H1 (cell line): ENCODE measurements at regions not wholly inside any gene's neighbourhood (a gene's known extent, or its start where the extent isn't known, plus 50 kb on each side); places are given as distances from the start of the nearest gene placed in this dataset.

ENCODE experiments used
- GABPA ChIP-seq: IDR thresholded peaks from 2 replicates; pipeline ENCODE4 v1.6.1; 2011; ENCODE audit warnings: mild to moderate bottlenecking, low read length, moderate library complexity, borderline replicate concordance; ENCODE audit not compliant: insufficient read depth
- HDAC2 ChIP-seq, 2 experiments: fragments of 300-600 bp in 1 of 2; sonication (generic) in 1 of 2; IDR thresholded peaks; 2 replicates each; pipeline ENCODE4 v1.6.1; 2011 to 2012; ENCODE audit warnings: low read depth in 2 of 2, low read length in 2 of 2, mild to moderate bottlenecking in 2 of 2, moderate library complexity in 2 of 2, borderline replicate concordance in 1 of 2, inconsistent platforms in 1 of 2
- KDM1A ChIP-seq: fragments of 200-600, 300-600 bp; sonication (generic); IDR thresholded peaks from 2 replicates; pipeline ENCODE4 v1.7.1; 2016; ENCODE audit warnings: mild to moderate bottlenecking, low read length, borderline replicate concordance
- NANOG ChIP-seq: IDR thresholded peaks from 2 replicates; pipeline ENCODE4 v1.6.1; 2011; ENCODE audit warnings: low read length, low read depth, mild to moderate bottlenecking, inconsistent platforms; ENCODE audit not compliant: insufficient read depth, poor library complexity, severe bottlenecking
- POLR2AphosphoS5 ChIP-seq: IDR thresholded peaks from 2 replicates; pipeline ENCODE4 v1.6.1; 2011; ENCODE audit warnings: low read depth, low read length
- SP1 ChIP-seq: IDR thresholded peaks from 2 replicates; pipeline ENCODE4 v1.6.1; 2011; ENCODE audit warnings: low read depth, low read length
- TF ChIP-seq, protein P1 (sequence below): fragments of 300-600 bp; sonication (generic); IDR thresholded peaks from 2 replicates; pipeline ENCODE4 v1.7.1; 2012; ENCODE audit warnings: low read length, moderate library complexity, mild to moderate bottlenecking, inconsistent platforms; ENCODE audit not compliant: insufficient replicate concordance
- TF ChIP-seq, protein P2 (sequence below): IDR thresholded peaks from 2 replicates; pipeline ENCODE4 v1.6.1; 2011; ENCODE audit warnings: low read length, improper control_type of control experiment

DNA sequence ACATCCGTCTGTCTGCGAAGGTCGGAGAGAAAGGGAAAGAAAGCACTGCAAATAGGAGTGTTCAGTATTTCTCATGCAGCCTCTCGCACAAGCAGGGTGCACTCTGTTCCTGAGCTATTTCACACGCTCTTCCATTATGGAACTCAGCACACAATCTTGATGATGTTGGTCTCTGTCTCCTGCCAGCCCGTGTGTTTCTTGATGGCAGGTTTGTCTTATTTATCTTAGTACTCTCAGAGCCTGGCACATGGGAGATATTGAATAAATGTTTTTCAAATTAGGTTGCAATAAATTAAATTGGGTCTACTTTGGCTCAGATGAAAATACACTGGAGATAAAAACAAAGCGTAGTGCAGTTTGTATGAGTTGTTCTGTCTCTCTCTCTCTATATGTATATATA lies 134.9 kb upstream of the ETS2 start (continued):
- TF ChIP-seq, protein P1, sequence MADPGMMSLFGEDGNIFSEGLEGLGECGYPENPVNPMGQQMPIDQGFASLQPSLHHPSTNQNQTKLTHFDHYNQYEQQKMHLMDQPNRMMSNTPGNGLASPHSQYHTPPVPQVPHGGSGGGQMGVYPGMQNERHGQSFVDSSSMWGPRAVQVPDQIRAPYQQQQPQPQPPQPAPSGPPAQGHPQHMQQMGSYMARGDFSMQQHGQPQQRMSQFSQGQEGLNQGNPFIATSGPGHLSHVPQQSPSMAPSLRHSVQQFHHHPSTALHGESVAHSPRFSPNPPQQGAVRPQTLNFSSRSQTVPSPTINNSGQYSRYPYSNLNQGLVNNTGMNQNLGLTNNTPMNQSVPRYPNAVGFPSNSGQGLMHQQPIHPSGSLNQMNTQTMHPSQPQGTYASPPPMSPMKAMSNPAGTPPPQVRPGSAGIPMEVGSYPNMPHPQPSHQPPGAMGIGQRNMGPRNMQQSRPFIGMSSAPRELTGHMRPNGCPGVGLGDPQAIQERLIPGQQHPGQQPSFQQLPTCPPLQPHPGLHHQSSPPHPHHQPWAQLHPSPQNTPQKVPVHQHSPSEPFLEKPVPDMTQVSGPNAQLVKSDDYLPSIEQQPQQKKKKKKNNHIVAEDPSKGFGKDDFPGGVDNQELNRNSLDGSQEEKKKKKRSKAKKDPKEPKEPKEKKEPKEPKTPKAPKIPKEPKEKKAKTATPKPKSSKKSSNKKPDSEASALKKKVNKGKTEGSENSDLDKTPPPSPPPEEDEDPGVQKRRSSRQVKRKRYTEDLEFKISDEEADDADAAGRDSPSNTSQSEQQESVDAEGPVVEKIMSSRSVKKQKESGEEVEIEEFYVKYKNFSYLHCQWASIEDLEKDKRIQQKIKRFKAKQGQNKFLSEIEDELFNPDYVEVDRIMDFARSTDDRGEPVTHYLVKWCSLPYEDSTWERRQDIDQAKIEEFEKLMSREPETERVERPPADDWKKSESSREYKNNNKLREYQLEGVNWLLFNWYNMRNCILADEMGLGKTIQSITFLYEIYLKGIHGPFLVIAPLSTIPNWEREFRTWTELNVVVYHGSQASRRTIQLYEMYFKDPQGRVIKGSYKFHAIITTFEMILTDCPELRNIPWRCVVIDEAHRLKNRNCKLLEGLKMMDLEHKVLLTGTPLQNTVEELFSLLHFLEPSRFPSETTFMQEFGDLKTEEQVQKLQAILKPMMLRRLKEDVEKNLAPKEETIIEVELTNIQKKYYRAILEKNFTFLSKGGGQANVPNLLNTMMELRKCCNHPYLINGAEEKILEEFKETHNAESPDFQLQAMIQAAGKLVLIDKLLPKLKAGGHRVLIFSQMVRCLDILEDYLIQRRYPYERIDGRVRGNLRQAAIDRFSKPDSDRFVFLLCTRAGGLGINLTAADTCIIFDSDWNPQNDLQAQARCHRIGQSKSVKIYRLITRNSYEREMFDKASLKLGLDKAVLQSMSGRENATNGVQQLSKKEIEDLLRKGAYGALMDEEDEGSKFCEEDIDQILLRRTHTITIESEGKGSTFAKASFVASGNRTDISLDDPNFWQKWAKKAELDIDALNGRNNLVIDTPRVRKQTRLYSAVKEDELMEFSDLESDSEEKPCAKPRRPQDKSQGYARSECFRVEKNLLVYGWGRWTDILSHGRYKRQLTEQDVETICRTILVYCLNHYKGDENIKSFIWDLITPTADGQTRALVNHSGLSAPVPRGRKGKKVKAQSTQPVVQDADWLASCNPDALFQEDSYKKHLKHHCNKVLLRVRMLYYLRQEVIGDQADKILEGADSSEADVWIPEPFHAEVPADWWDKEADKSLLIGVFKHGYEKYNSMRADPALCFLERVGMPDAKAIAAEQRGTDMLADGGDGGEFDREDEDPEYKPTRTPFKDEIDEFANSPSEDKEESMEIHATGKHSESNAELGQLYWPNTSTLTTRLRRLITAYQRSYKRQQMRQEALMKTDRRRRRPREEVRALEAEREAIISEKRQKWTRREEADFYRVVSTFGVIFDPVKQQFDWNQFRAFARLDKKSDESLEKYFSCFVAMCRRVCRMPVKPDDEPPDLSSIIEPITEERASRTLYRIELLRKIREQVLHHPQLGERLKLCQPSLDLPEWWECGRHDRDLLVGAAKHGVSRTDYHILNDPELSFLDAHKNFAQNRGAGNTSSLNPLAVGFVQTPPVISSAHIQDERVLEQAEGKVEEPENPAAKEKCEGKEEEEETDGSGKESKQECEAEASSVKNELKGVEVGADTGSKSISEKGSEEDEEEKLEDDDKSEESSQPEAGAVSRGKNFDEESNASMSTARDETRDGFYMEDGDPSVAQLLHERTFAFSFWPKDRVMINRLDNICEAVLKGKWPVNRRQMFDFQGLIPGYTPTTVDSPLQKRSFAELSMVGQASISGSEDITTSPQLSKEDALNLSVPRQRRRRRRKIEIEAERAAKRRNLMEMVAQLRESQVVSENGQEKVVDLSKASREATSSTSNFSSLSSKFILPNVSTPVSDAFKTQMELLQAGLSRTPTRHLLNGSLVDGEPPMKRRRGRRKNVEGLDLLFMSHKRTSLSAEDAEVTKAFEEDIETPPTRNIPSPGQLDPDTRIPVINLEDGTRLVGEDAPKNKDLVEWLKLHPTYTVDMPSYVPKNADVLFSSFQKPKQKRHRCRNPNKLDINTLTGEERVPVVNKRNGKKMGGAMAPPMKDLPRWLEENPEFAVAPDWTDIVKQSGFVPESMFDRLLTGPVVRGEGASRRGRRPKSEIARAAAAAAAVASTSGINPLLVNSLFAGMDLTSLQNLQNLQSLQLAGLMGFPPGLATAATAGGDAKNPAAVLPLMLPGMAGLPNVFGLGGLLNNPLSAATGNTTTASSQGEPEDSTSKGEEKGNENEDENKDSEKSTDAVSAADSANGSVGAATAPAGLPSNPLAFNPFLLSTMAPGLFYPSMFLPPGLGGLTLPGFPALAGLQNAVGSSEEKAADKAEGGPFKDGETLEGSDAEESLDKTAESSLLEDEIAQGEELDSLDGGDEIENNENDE: no peak
- no peak for TF ChIP-seq HDAC2 (IDR thresholded peaks at IDR 0.05; ENCODE audit: borderline replicate concordance in 1 of 2, low read depth in 2 of 2, low read length in 2 of 2)
- no peak for TF ChIP-seq SP1
- TF ChIP-seq, protein P2, sequence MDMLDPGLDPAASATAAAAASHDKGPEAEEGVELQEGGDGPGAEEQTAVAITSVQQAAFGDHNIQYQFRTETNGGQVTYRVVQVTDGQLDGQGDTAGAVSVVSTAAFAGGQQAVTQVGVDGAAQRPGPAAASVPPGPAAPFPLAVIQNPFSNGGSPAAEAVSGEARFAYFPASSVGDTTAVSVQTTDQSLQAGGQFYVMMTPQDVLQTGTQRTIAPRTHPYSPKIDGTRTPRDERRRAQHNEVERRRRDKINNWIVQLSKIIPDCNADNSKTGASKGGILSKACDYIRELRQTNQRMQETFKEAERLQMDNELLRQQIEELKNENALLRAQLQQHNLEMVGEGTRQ: no peak
- no peak for TF ChIP-seq KDM1A
- no peak for TF ChIP-seq POLR2AphosphoS5
- TF ChIP-seq GABPA: no peak
- no peak for TF ChIP-seq NANOG
- TF ChIP-seq, all 59 proteins: peak for 0
